GM18870 (cell line): ENCODE measurements at regions not wholly inside any gene's neighbourhood (a gene's known extent, or its start where the extent isn't known, plus 50 kb on each side); places are given as distances from the start of the nearest gene placed in this dataset.
"Not testable (repeated sequence)": the region's sequence is repeated elsewhere in the genome, so short reads cannot be mapped to it uniquely, and the experiment has no call there.

ENCODE experiments used
- ATAC-seq: cut with Tn5 transposase; IDR thresholded peaks from one replicate; pipeline ENCODE4 v1.9.1; 2021; ENCODE audit warnings: moderate library complexity; ENCODE audit not compliant: unreplicated experiment

- not testable (repeated sequence) for ATAC-seq
Observed at GRCh38 chr5:6241056-6241455, 137.3 kb downstream of the MED10 start.

GRCh38 chr5:6236858-6237481 lies 141.4 kb downstream of the MED10 start:
- ATAC-seq = peak; percentile 80

GRCh38 chr5:6236170-6236793 lies 142.1 kb downstream of the MED10 start:
- ATAC-seq = no peak

- ATAC-seq = no peak
Observed at GRCh38 chr5:6235726-6236125, 142.6 kb downstream of the MED10 start.

- no peak for ATAC-seq
Observed at GRCh38 chr5:6228257-6229250, 149.8 kb downstream of the MED10 start.

GRCh38 chr5:6225121-6225607 lies 153.2 kb downstream of the MED10 start:
- ATAC-seq = no peak

- ATAC-seq = no peak
Observed at GRCh38 chr5:6224406-6224805, 153.9 kb downstream of the MED10 start.

GRCh38 chr5:6222899-6223298 lies 155.4 kb downstream of the MED10 start:
- no peak for ATAC-seq

GRCh38 chr5:6222121-6222520 lies 156.2 kb downstream of the MED10 start:
- no peak for ATAC-seq

- no peak for ATAC-seq
Observed at GRCh38 chr5:6221141-6221626, 157.2 kb downstream of the MED10 start.

- no peak for ATAC-seq
Observed at GRCh38 chr5:6220346-6221088, 157.8 kb downstream of the MED10 start.

- no peak for ATAC-seq
Observed at GRCh38 chr5:6218517-6218916, 159.8 kb downstream of the MED10 start.

- no peak for ATAC-seq
Observed at GRCh38 chr5:6218116-6218515, 160.2 kb downstream of the MED10 start.

GRCh38 chr5:6216471-6217075 lies 161.8 kb downstream of the MED10 start:
- no peak for ATAC-seq

- ATAC-seq = no peak
Observed at GRCh38 chr5:6215891-6216290, 162.5 kb downstream of the MED10 start.

GRCh38 chr5:6212244-6212643 lies 166.1 kb downstream of the MED10 start:
- ATAC-seq = no peak

GRCh38 chr5:6206501-6206900 lies 171.8 kb downstream of the MED10 start:
- ATAC-seq = no peak

GRCh38 chr5:6202968-6203365 lies 175.4 kb downstream of the MED10 start:
- ATAC-seq = no peak

GRCh38 chr5:6202149-6202967 lies 176.0 kb downstream of the MED10 start:
- no peak for ATAC-seq
